GM18517 (cell line): ENCODE measurements at regions not wholly inside any gene's neighbourhood (a gene's known extent, or its start where the extent isn't known, plus 50 kb on each side); places are given as distances from the start of the nearest gene placed in this dataset.
"Not testable (repeated sequence)": the region's sequence is repeated elsewhere in the genome, so short reads cannot be mapped to it uniquely, and the experiment has no call there.

Experiments used
- ATAC-seq: cut with Tn5 transposase; IDR thresholded peaks from one replicate; pipeline ENCODE4 v1.9.1; 2021; ENCODE audit warnings: mild to moderate bottlenecking, moderate library complexity; ENCODE audit not compliant: unreplicated experiment

GRCh38 chr3:5732081-5732480 lies 544.6 kb downstream of the EDEM1 start:
- ATAC-seq, result no peak

- no peak for ATAC-seq
Measured at GRCh38 chr3:5733995-5734394, 546.5 kb downstream of the EDEM1 start.

GRCh38 chr3:5735896-5736295 lies 548.4 kb downstream of the EDEM1 start:
- no peak for ATAC-seq

GRCh38 chr3:5739299-5739935 lies 551.9 kb downstream of the EDEM1 start:
- ATAC-seq, result no peak

GRCh38 chr3:5739949-5740348 lies 552.4 kb downstream of the EDEM1 start:
- ATAC-seq, result no peak

- no peak for ATAC-seq
Measured at GRCh38 chr3:5741017-5741416, 553.5 kb downstream of the EDEM1 start.

- ATAC-seq, result no peak
Measured at GRCh38 chr3:5750091-5750490, 562.6 kb downstream of the EDEM1 start.

GRCh38 chr3:5750874-5751640 lies 563.5 kb downstream of the EDEM1 start:
- no peak for ATAC-seq

- ATAC-seq, result no peak
Measured at GRCh38 chr3:5754602-5755001, 567.1 kb downstream of the EDEM1 start.

- no peak for ATAC-seq
Measured at GRCh38 chr3:5756443-5756842, 568.9 kb downstream of the EDEM1 start.

- no peak for ATAC-seq
Measured at GRCh38 chr3:5757213-5757804, 569.8 kb downstream of the EDEM1 start.

GRCh38 chr3:5758699-5759098 lies 571.2 kb downstream of the EDEM1 start:
- ATAC-seq, result no peak

- ATAC-seq, result no peak
Measured at GRCh38 chr3:5762506-5762905, 575.0 kb downstream of the EDEM1 start.

GRCh38 chr3:5766848-5767247 lies 579.3 kb downstream of the EDEM1 start:
- ATAC-seq, result no peak

GRCh38 chr3:5767304-5767703 lies 579.8 kb downstream of the EDEM1 start:
- no peak for ATAC-seq

- no peak for ATAC-seq
Measured at GRCh38 chr3:5768281-5768945, 580.9 kb downstream of the EDEM1 start.

- no peak for ATAC-seq
Measured at GRCh38 chr3:5769825-5770224, 582.3 kb downstream of the EDEM1 start.

GRCh38 chr3:5774337-5774736 lies 586.8 kb downstream of the EDEM1 start:
- ATAC-seq, result no peak

- not testable (repeated sequence) for ATAC-seq
Measured at GRCh38 chr3:5775100-5775499, 587.6 kb downstream of the EDEM1 start.

GRCh38 chr3:5784690-5785089 lies 597.2 kb downstream of the EDEM1 start:
- no peak for ATAC-seq

GRCh38 chr3:5787861-5788488 lies 600.5 kb downstream of the EDEM1 start:
- ATAC-seq, result no peak
